ENCODE measurements at regions not wholly inside any gene's neighbourhood (a gene's known extent, or its start where the extent isn't known, plus 50 kb on each side); places are given as distances from the start of the nearest gene placed in this dataset.

DNA sequence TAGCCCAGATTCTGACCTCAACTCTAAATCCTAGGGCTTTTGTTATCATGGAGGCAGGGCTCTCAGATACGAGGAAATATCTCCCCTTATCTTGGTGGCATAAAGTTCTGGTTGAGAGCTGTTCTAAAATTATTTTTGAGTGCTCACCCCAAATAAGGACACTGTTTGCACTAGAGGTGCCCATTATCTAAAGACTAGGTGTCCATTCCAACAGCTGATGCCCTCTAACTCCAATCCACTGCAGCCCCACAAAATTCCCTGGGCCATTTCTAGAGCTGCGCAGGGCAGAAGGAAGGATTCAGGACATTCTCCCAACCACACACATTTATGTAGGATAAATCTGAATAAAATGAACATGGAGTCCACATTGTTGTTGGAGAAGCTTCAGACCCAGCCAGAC is 301.9 kb downstream of the FGFR2 start:
- TF ChIP-seq, protein P1, sequence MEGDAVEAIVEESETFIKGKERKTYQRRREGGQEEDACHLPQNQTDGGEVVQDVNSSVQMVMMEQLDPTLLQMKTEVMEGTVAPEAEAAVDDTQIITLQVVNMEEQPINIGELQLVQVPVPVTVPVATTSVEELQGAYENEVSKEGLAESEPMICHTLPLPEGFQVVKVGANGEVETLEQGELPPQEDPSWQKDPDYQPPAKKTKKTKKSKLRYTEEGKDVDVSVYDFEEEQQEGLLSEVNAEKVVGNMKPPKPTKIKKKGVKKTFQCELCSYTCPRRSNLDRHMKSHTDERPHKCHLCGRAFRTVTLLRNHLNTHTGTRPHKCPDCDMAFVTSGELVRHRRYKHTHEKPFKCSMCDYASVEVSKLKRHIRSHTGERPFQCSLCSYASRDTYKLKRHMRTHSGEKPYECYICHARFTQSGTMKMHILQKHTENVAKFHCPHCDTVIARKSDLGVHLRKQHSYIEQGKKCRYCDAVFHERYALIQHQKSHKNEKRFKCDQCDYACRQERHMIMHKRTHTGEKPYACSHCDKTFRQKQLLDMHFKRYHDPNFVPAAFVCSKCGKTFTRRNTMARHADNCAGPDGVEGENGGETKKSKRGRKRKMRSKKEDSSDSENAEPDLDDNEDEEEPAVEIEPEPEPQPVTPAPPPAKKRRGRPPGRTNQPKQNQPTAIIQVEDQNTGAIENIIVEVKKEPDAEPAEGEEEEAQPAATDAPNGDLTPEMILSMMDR (IDR thresholded peaks at IDR 0.05): no peak
- TF ChIP-seq POLR2A (IDR thresholded peaks at IDR 0.05): no peak
- no peak for TF ChIP-seq EP300 (IDR thresholded peaks at IDR 0.05)
- TF ChIP-seq POLR2AphosphoS5 (IDR thresholded peaks at IDR 0.05): no peak

Measured in stomach (tissue), 4 donors.